Ureter (tissue), 1 donor: ENCODE measurements at regions not wholly inside any gene's neighbourhood (a gene's known extent, or its start where the extent isn't known, plus 50 kb on each side); places are given as distances from the start of the nearest gene placed in this dataset.
"Not testable (repeated sequence)": the region's sequence is repeated elsewhere in the genome, so short reads cannot be mapped to it uniquely, and the experiment has no call there.

Source experiments
- DNase-seq: peaks from one replicate; pipeline ENCODE4 v3.0.0-alpha.2; 2020; ENCODE audit warnings: low spot score
- donor health status: DM: yes; HTN: yes; CAD: no.

GRCh38 chr6:71360556-71361335 is 72.1 kb downstream of the OGFRL1 start:
- not testable (repeated sequence) for DNase-seq

GRCh38 chr6:71364889-71365542 is 76.4 kb downstream of the OGFRL1 start:
- no peak for DNase-seq

GRCh38 chr6:71367756-71368155 is 79.1 kb downstream of the OGFRL1 start:
- no peak for DNase-seq

GRCh38 chr6:71368284-71368683 is 79.7 kb downstream of the OGFRL1 start:
- DNase-seq: no peak

GRCh38 chr6:71371559-71371958 is 82.9 kb downstream of the OGFRL1 start:
- no peak for DNase-seq

GRCh38 chr6:71373943-71374342 is 85.3 kb downstream of the OGFRL1 start:
- no peak for DNase-seq

GRCh38 chr6:71375676-71376075 is 87.1 kb downstream of the OGFRL1 start:
- no peak for DNase-seq

GRCh38 chr6:71376830-71377229 is 88.2 kb downstream of the OGFRL1 start:
- no peak for DNase-seq

- DNase-seq: no peak
These were observed 94.9 kb downstream of the OGFRL1 start for GRCh38 chr6:71383476-71383875.

GRCh38 chr6:71383901-71384489 is 95.4 kb downstream of the OGFRL1 start:
- DNase-seq: no peak

- no peak for DNase-seq
These were observed 96.7 kb downstream of the OGFRL1 start for GRCh38 chr6:71385111-71385822.

- DNase-seq: no peak
These were observed 97.6 kb downstream of the OGFRL1 start for GRCh38 chr6:71386215-71386614.

- DNase-seq: no peak
These were observed 98.6 kb downstream of the OGFRL1 start for GRCh38 chr6:71387179-71387578.

GRCh38 chr6:71388068-71388744 is 99.6 kb downstream of the OGFRL1 start:
- no peak for DNase-seq

GRCh38 chr6:71388856-71389527 is 100.4 kb downstream of the OGFRL1 start:
- DNase-seq: no peak

GRCh38 chr6:71391126-71391525 is 102.5 kb downstream of the OGFRL1 start:
- no peak for DNase-seq

GRCh38 chr6:71392276-71392675 is 103.7 kb downstream of the OGFRL1 start:
- no peak for DNase-seq

- DNase-seq: no peak
These were observed 104.9 kb downstream of the OGFRL1 start for GRCh38 chr6:71393471-71393870.

- no peak for DNase-seq
These were observed 105.4 kb downstream of the OGFRL1 start for GRCh38 chr6:71393981-71394432.

- DNase-seq: no peak
These were observed 106.3 kb downstream of the OGFRL1 start for GRCh38 chr6:71394926-71395325.

GRCh38 chr6:71395731-71396409 is 107.3 kb downstream of the OGFRL1 start:
- DNase-seq: no peak
